Neural crest cell (in vitro differentiated cells): ENCODE measurements at regions not wholly inside any gene's neighbourhood (a gene's known extent, or its start where the extent isn't known, plus 50 kb on each side); places are given as distances from the start of the nearest gene placed in this dataset.

Source experiments
- DNase-seq: peaks from one replicate; pipeline ENCODE4 v3.0.0; 2021; ENCODE audit warnings: low read depth, mixed read lengths, low spot score
- H3K27ac Mint-ChIP-seq: one replicate; pipeline ENCODE4 v1.8.0; 2021; ENCODE audit warnings: mild to moderate bottlenecking, mixed read lengths; ENCODE audit not compliant: unreplicated experiment
- H3K27me3 Mint-ChIP-seq: 2 replicates; pipeline ENCODE4 v1.8.0; 2021; ENCODE audit warnings: low read depth, mild to moderate bottlenecking, mixed read lengths
- H3K36me3 Mint-ChIP-seq: 2 replicates; pipeline ENCODE4 v1.8.0; 2021; ENCODE audit warnings: low read depth, mild to moderate bottlenecking, mixed read lengths
- H3K4me1 Mint-ChIP-seq: 2 replicates; pipeline ENCODE4 v1.8.0; 2021; ENCODE audit warnings: mixed read lengths
- H3K4me3 Mint-ChIP-seq: one replicate; pipeline ENCODE4 v1.8.0; 2021; ENCODE audit warnings: mild to moderate bottlenecking, mixed read lengths
- H3K9me3 Mint-ChIP-seq: 2 replicates; pipeline ENCODE4 v1.8.0; 2021; ENCODE audit warnings: mixed read lengths
- TF ChIP-seq, protein P1 (sequence below): fragments of 200-600 bp; sonication (generic); conservative IDR thresholded peaks from 2 replicates; pipeline ENCODE4 v1.5.0; 2021; ENCODE audit warnings: antibody characterized with exemption, mild to moderate bottlenecking

DNA sequence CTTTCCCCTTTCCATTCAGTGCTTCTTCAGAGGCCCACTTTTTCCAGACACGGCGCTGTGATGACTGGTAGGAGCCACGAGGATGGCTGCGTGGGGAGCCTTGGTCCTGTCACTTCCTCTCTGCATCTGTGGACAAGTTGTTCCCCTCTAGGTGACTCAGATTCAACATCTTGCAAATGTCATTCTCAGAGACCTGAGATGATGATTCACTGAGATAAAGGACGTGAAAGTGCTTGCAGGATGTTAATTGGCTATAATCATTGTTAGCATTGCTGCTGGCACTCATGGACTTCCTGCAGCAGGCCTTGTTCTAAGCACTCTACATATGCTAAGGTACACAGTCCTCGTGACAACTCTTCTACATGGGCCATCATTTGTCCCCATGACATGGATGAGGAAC, 489.8 kb upstream of the ZMIZ1 start:
- peaks cover 20% of the 10 kb centered on the region for H3K4me1 Mint-ChIP-seq
- no peak for DNase-seq
- TF ChIP-seq, protein P1, sequence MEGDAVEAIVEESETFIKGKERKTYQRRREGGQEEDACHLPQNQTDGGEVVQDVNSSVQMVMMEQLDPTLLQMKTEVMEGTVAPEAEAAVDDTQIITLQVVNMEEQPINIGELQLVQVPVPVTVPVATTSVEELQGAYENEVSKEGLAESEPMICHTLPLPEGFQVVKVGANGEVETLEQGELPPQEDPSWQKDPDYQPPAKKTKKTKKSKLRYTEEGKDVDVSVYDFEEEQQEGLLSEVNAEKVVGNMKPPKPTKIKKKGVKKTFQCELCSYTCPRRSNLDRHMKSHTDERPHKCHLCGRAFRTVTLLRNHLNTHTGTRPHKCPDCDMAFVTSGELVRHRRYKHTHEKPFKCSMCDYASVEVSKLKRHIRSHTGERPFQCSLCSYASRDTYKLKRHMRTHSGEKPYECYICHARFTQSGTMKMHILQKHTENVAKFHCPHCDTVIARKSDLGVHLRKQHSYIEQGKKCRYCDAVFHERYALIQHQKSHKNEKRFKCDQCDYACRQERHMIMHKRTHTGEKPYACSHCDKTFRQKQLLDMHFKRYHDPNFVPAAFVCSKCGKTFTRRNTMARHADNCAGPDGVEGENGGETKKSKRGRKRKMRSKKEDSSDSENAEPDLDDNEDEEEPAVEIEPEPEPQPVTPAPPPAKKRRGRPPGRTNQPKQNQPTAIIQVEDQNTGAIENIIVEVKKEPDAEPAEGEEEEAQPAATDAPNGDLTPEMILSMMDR: no peak
- H3K9me3 Mint-ChIP-seq: no peaks in the 10 kb centered on the region
- no peak overlapping the region for H3K4me3 Mint-ChIP-seq
- no peaks in the 10 kb centered on the region for H3K27me3 Mint-ChIP-seq
- H3K36me3 Mint-ChIP-seq: no peaks in the 10 kb centered on the region
- no peak overlapping the region for H3K27ac Mint-ChIP-seq

- TF ChIP-seq, protein P1: no peak
- H3K36me3 Mint-ChIP-seq: no peaks in the 10 kb centered on the region
- peaks cover 23% of the 10 kb centered on the region for H3K4me1 Mint-ChIP-seq
- no peak overlapping the region for H3K27ac Mint-ChIP-seq
- H3K9me3 Mint-ChIP-seq: no peaks in the 10 kb centered on the region
- DNase-seq: no peak
- no peaks in the 10 kb centered on the region for H3K27me3 Mint-ChIP-seq
- H3K4me3 Mint-ChIP-seq: no peak overlapping the region
Measured at GRCh38 chr10:78579576-78579975, 489.2 kb upstream of the ZMIZ1 start.

DNA sequence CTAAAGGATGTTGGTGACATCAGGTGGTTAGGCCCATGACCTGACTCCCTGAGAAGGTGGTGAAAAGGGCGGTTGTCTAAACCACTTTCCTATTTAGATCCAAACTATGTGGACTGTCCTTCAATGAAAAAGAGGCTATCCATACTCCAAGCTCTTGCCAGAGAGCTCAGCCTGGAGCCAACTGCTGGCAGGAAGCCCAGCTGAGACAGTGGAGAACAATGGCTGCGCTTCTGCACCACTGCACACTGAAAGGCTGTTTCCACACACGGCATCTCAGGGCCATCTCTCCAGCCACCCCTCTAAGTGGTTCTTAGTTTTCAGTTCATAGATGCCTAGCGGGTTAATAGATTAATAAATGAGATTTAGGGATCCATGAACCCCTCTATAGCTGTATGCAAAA, 488.8 kb upstream of the ZMIZ1 start:
- TF ChIP-seq, protein P1: no peak
- Mint-ChIP-seq H3K4me1 (peaks cover 23% of the 10 kb centered on the region), H3K9me3 (no peaks in the 10 kb centered on the region), H3K36me3 (no peaks in the 10 kb centered on the region), H3K4me3 (no peak overlapping the region), H3K27ac (no peak overlapping the region), H3K27me3 (no peaks in the 10 kb centered on the region)
- DNase-seq: no peak

DNA sequence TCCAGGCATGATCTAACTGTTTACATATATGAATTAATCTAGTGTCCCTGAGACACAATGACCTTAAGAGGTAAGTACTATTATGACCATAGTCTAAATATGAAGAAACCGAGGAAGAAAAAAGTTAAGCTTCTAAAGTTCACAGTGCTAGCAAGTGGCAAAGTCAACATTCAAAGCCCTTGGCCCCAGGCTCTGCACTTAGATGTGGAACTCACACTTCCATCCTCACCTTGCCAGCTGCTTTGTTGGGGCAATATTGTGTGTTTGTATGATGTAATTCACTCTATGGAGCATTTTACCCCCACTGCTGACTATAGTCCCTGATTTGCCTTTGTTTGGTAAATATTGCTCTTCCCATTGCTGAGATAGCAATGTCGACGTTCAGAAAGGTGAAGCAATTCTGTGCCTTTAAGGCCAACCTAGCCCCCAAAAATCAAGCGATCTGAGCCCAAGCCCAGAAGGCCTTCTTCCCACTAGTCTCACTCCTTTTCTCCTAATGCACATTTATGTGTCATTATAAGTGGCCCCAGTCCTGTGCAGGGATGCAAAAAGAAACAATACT, 487.6 kb upstream of the ZMIZ1 start:
- DNase-seq: no peak
- Mint-ChIP-seq H3K9me3 (no peaks in the 10 kb centered on the region), H3K27ac (no peak overlapping the region), H3K36me3 (no peaks in the 10 kb centered on the region), H3K4me3 (no peak overlapping the region), H3K4me1 (peaks cover 29% of the 10 kb centered on the region), H3K27me3 (no peaks in the 10 kb centered on the region)
- TF ChIP-seq, protein P1: no peak

GRCh38 chr10:78582540-78582939, 486.2 kb upstream of the ZMIZ1 start:
- no peak for DNase-seq
- Mint-ChIP-seq H3K36me3 (no peaks in the 10 kb centered on the region), H3K9me3 (no peaks in the 10 kb centered on the region), H3K4me1 (peaks cover 29% of the 10 kb centered on the region), H3K27ac (no peak overlapping the region), H3K4me3 (no peak overlapping the region), H3K27me3 (no peaks in the 10 kb centered on the region)
- TF ChIP-seq, protein P1: no peak
